ENCODE measurements at regions not wholly inside any gene's neighbourhood (a gene's known extent, or its start where the extent isn't known, plus 50 kb on each side); places are given as distances from the start of the nearest gene placed in this dataset.

- H3K36me3 ChIP-seq (ENCODE audit: control insufficient read depth, insufficient read depth, low read length), result no peaks in the 10 kb centered on the region
- no peaks in the 10 kb centered on the region for H3K27me3 ChIP-seq (ENCODE audit: control insufficient read depth, insufficient read depth, low read length)
- DNase-seq (ENCODE audit: low read depth) (no peak), FAIRE-seq (no peak)
- TF ChIP-seq CTCF (IDR thresholded peaks at IDR 0.05; ENCODE audit: insufficient read depth, low read length, severe bottlenecking), result no peak
- no peak overlapping the region for H3K4me3 ChIP-seq (ENCODE audit: low read depth, low read length)
Measured at GRCh38 chr15:87293031-87293430, 963.5 kb downstream of the NTRK3 start.

DNA sequence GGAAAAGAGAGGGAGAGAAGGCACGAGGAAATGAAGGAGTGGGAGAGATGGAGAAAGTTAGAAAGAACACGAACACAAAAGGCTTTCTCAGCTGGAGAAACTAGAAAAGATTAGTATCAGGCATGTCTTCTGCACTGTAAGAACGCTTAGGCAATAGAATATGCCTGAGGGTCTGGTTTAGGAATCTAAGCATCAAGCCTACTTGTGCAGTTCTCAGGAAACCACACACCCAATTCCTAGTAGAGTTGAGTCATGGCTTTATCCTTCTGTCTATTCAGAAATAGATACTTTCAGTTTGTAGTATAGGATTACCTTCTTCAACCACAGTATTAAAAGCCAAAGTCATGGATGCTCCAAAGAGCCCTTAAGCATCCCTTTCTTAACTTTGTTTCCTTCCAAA, 969.4 kb downstream of the NTRK3 start:
- TF ChIP-seq CTCF (IDR thresholded peaks at IDR 0.05; ENCODE audit: insufficient read depth, low read length, severe bottlenecking), result no peak
- no peaks in the 10 kb centered on the region for H3K27me3 ChIP-seq (ENCODE audit: control insufficient read depth, insufficient read depth, low read length)
- no peaks in the 10 kb centered on the region for H3K36me3 ChIP-seq (ENCODE audit: control insufficient read depth, insufficient read depth, low read length)
- FAIRE-seq, result peak; percentile 28
- peak; percentile 75 for DNase-seq (ENCODE audit: low read depth)
- H3K4me3 ChIP-seq (ENCODE audit: low read depth, low read length), result no peak overlapping the region

DNA sequence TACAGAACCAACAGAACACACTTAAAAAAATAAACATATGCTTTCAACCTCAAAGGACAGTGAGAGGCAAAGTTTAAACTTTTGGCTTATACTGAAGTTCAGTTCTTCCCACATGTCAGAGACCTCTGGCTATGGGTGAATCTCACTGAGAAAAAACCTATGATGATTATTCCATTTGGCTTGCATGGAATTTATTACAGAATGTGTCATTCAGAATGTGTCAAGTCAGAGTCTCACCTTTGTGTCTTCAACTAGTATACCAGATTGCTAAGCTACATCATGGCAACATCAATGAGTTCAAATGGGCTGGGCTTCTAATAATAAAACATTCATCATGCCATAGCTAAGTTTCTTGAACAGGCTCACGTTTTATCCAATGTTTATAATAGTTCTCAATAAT, 987.0 kb downstream of the NTRK3 start:
- Histone ChIP-seq H3K27me3 (ENCODE audit: control insufficient read depth, insufficient read depth, low read length) (no peaks in the 10 kb centered on the region), H3K36me3 (ENCODE audit: control insufficient read depth, insufficient read depth, low read length) (no peaks in the 10 kb centered on the region), H3K4me3 (ENCODE audit: low read depth, low read length) (no peak overlapping the region)
- FAIRE-seq (no peak), DNase-seq (ENCODE audit: low read depth) (peak; percentile 45)
- TF ChIP-seq CTCF (IDR thresholded peaks at IDR 0.05; ENCODE audit: insufficient read depth, low read length, severe bottlenecking), result no peak

DNA sequence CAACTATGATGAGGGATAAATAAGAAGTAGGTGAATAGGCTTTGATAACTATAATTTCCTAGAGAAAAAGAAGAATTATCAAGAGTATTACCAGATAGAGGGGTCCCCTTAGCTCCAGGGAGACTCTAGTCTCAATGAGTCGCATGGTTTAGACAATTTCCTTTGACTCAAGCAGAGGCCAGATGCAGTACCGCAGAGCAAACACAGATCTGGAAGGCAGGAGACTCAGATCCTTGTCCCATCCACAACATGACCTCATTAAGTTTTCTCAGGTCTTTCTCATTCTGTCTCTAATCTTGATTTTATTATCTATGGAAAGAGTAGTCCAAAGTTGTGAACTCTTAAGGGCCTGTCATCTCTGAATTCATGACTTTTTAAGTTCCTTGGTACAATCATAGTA, 987.9 kb downstream of the NTRK3 start:
- DNase-seq (ENCODE audit: low read depth) (no peak), FAIRE-seq (no peak)
- no peak overlapping the region for H3K4me3 ChIP-seq (ENCODE audit: low read depth, low read length)
- no peak for TF ChIP-seq CTCF (IDR thresholded peaks at IDR 0.05; ENCODE audit: insufficient read depth, low read length, severe bottlenecking)
- H3K27me3 ChIP-seq (ENCODE audit: control insufficient read depth, insufficient read depth, low read length), result no peaks in the 10 kb centered on the region
- no peaks in the 10 kb centered on the region for H3K36me3 ChIP-seq (ENCODE audit: control insufficient read depth, insufficient read depth, low read length)

GRCh38 chr15:87267798-87268197, 988.7 kb downstream of the NTRK3 start:
- no peak for FAIRE-seq
- no peaks in the 10 kb centered on the region for H3K27me3 ChIP-seq (ENCODE audit: control insufficient read depth, insufficient read depth, low read length)
- no peaks in the 10 kb centered on the region for H3K36me3 ChIP-seq (ENCODE audit: control insufficient read depth, insufficient read depth, low read length)
- TF ChIP-seq CTCF (IDR thresholded peaks at IDR 0.05; ENCODE audit: insufficient read depth, low read length, severe bottlenecking), result no peak
- no peak overlapping the region for H3K4me3 ChIP-seq (ENCODE audit: low read depth, low read length)
- DNase-seq (ENCODE audit: low read depth), result peak; percentile 45

GRCh38 chr15:87263871-87264270, 992.7 kb downstream of the NTRK3 start:
- FAIRE-seq, result no peak
- no peaks in the 10 kb centered on the region for H3K27me3 ChIP-seq (ENCODE audit: control insufficient read depth, insufficient read depth, low read length)
- no peak for TF ChIP-seq CTCF (IDR thresholded peaks at IDR 0.05; ENCODE audit: insufficient read depth, low read length, severe bottlenecking)
- H3K36me3 ChIP-seq (ENCODE audit: control insufficient read depth, insufficient read depth, low read length), result no peaks in the 10 kb centered on the region
- no peak for DNase-seq (ENCODE audit: low read depth)
- H3K4me3 ChIP-seq (ENCODE audit: low read depth, low read length), result no peak overlapping the region

Measured in bronchial epithelial cell (primary cell).